ENCODE measurements at regions not wholly inside any gene's neighbourhood (a gene's known extent, or its start where the extent isn't known, plus 50 kb on each side); places are given as distances from the start of the nearest gene placed in this dataset.

DNA sequence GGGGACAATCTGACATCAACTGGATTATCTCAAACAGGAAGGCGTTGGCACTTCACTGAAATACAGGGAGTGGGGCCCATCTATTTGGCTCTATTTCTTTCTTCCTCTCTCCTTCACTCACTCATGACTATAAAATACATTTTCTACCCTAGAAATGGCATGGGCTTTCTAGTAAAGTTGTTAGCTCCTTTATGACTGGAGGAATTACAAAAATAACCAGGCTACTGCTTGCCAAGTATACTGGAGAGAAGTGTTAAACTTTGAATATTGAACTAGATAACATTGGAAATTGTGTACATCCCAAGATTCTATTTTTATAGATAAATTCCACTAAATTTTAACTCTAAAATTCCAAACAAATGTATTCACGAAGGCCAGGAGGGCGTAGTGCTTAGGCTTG lies 255.7 kb upstream of the SORCS1 start:
- Histone ChIP-seq H3K27me3 (ENCODE audit: control insufficient read depth in 5 of 5, insufficient read depth in 4 of 5, low read length in 5 of 5) (no peaks in the 10 kb centered on the region), H3K27ac (ENCODE audit: low read depth, low read length) (no peak overlapping the region), H3K9ac (ENCODE audit: low read length in 5 of 5) (no peak overlapping the region), H3K36me3 (ENCODE audit: control insufficient read depth in 5 of 5, insufficient read depth in 5 of 5, low read length in 5 of 5) (no peaks in the 10 kb centered on the region), H3K4me1 (ENCODE audit: control insufficient read depth in 5 of 5, insufficient read depth in 5 of 5, low read length in 5 of 5) (no peaks in the 10 kb centered on the region), H3K4me3 (ENCODE audit: low read depth in 1 of 5, low read length in 5 of 5) (no peak overlapping the region), H3K9me3 (ENCODE audit: control insufficient read depth in 5 of 5, low read length in 5 of 5) (no peaks in the 10 kb centered on the region)

GRCh38 chr10:107418085-107418806 lies 253.7 kb upstream of the SORCS1 start:
- Histone ChIP-seq H3K4me3 (ENCODE audit: low read depth in 1 of 5, low read length in 5 of 5) (no peak overlapping the region), H3K4me1 (ENCODE audit: control insufficient read depth in 5 of 5, insufficient read depth in 5 of 5, low read length in 5 of 5) (no peaks in the 10 kb centered on the region), H3K9me3 (ENCODE audit: control insufficient read depth in 5 of 5, low read length in 5 of 5) (no peaks in the 10 kb centered on the region), H3K9ac (ENCODE audit: low read length in 5 of 5) (no peak overlapping the region), H3K27ac (ENCODE audit: low read depth, low read length) (no peak overlapping the region), H3K36me3 (ENCODE audit: control insufficient read depth in 5 of 5, insufficient read depth in 5 of 5, low read length in 5 of 5) (no peaks in the 10 kb centered on the region), H3K27me3 (ENCODE audit: control insufficient read depth in 5 of 5, insufficient read depth in 4 of 5, low read length in 5 of 5) (no peaks in the 10 kb centered on the region)

- no peak overlapping the region for H3K9ac ChIP-seq (ENCODE audit: low read length in 5 of 5)
- H3K36me3 ChIP-seq (ENCODE audit: control insufficient read depth in 5 of 5, insufficient read depth in 5 of 5, low read length in 5 of 5), result no peaks in the 10 kb centered on the region
- H3K9me3 ChIP-seq (ENCODE audit: control insufficient read depth in 5 of 5, low read length in 5 of 5), result no peaks in the 10 kb centered on the region
- no peaks in the 10 kb centered on the region for H3K27me3 ChIP-seq (ENCODE audit: control insufficient read depth in 5 of 5, insufficient read depth in 4 of 5, low read length in 5 of 5)
- no peaks in the 10 kb centered on the region for H3K4me1 ChIP-seq (ENCODE audit: control insufficient read depth in 5 of 5, insufficient read depth in 5 of 5, low read length in 5 of 5)
- no peak overlapping the region for H3K4me3 ChIP-seq (ENCODE audit: low read depth in 1 of 5, low read length in 5 of 5)
- H3K27ac ChIP-seq (ENCODE audit: low read depth, low read length), result no peak overlapping the region
These were observed 252.9 kb upstream of the SORCS1 start for GRCh38 chr10:107417446-107417845.

GRCh38 chr10:107415446-107415845 lies 250.9 kb upstream of the SORCS1 start:
- Histone ChIP-seq H3K4me1 (ENCODE audit: control insufficient read depth in 5 of 5, insufficient read depth in 5 of 5, low read length in 5 of 5) (no peaks in the 10 kb centered on the region), H3K9ac (ENCODE audit: low read length in 5 of 5) (no peak overlapping the region), H3K4me3 (ENCODE audit: low read depth in 1 of 5, low read length in 5 of 5) (no peak overlapping the region), H3K36me3 (ENCODE audit: control insufficient read depth in 5 of 5, insufficient read depth in 5 of 5, low read length in 5 of 5) (no peaks in the 10 kb centered on the region), H3K27ac (ENCODE audit: low read depth, low read length) (no peak overlapping the region), H3K27me3 (ENCODE audit: control insufficient read depth in 5 of 5, insufficient read depth in 4 of 5, low read length in 5 of 5) (no peaks in the 10 kb centered on the region), H3K9me3 (ENCODE audit: control insufficient read depth in 5 of 5, low read length in 5 of 5) (no peaks in the 10 kb centered on the region)

DNA sequence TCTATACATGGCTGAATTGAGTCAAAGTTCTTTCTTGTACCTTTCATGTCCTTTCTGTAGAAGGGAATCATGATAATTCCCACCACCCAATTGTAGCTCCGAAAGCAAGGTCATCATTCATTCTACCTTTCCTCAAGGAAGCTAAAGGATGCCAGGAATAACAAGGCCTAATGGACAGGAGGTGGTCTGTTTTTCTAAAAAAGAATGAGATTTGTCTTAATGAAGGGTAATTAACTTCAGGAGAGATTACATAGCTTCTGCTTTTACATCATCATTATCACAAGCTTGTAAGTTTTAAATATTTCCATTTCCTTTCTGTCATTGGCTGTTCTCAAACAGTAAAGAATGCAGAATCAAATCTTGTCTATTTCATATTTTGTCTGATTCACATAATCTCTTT lies 249.5 kb upstream of the SORCS1 start:
- Histone ChIP-seq H3K4me1 (ENCODE audit: control insufficient read depth in 5 of 5, insufficient read depth in 5 of 5, low read length in 5 of 5) (no peaks in the 10 kb centered on the region), H3K27ac (ENCODE audit: low read depth, low read length) (no peak overlapping the region), H3K9me3 (ENCODE audit: control insufficient read depth in 5 of 5, low read length in 5 of 5) (no peaks in the 10 kb centered on the region), H3K36me3 (ENCODE audit: control insufficient read depth in 5 of 5, insufficient read depth in 5 of 5, low read length in 5 of 5) (no peaks in the 10 kb centered on the region), H3K27me3 (ENCODE audit: control insufficient read depth in 5 of 5, insufficient read depth in 4 of 5, low read length in 5 of 5) (no peaks in the 10 kb centered on the region), H3K9ac (ENCODE audit: low read length in 5 of 5) (no peak overlapping the region), H3K4me3 (ENCODE audit: low read depth in 1 of 5, low read length in 5 of 5) (no peak overlapping the region)

DNA sequence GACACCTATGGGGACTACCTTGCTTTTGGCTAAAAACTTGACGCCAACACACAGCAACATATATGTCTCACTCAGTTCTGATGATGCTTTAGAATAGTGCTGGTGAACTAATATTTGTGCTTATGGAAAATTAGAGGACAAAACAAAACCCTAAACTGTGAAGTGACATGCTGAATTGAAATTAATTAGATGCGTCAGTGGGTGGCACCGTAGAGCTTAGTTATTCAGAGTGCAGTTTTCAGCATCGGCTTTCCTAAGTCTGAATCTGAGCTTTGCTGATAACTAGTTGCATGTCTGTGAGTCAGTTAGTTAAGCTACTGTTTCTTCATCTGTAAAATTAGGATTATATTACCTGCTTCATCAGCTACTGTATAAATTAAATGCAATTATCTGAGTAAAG lies 245.0 kb upstream of the SORCS1 start:
- Histone ChIP-seq H3K4me3 (ENCODE audit: low read depth in 1 of 5, low read length in 5 of 5) (no peak overlapping the region), H3K36me3 (ENCODE audit: control insufficient read depth in 5 of 5, insufficient read depth in 5 of 5, low read length in 5 of 5) (no peaks in the 10 kb centered on the region), H3K4me1 (ENCODE audit: control insufficient read depth in 5 of 5, insufficient read depth in 5 of 5, low read length in 5 of 5) (no peaks in the 10 kb centered on the region), H3K27me3 (ENCODE audit: control insufficient read depth in 5 of 5, insufficient read depth in 4 of 5, low read length in 5 of 5) (no peaks in the 10 kb centered on the region), H3K27ac (ENCODE audit: low read depth, low read length) (no peak overlapping the region), H3K9ac (ENCODE audit: low read length in 5 of 5) (no peak overlapping the region), H3K9me3 (ENCODE audit: control insufficient read depth in 5 of 5, low read length in 5 of 5) (no peaks in the 10 kb centered on the region)

GRCh38 chr10:107398115-107398514 lies 233.6 kb upstream of the SORCS1 start:
- no peak overlapping the region for H3K4me3 ChIP-seq (ENCODE audit: low read depth in 1 of 5, low read length in 5 of 5)
- peaks cover 0 to 4% (median 0%) of the 10 kb centered on the region in 5 donors for H3K27me3 ChIP-seq (ENCODE audit: control insufficient read depth in 5 of 5, insufficient read depth in 4 of 5, low read length in 5 of 5)
- H3K9me3 ChIP-seq (ENCODE audit: control insufficient read depth in 5 of 5, low read length in 5 of 5), result no peaks in the 10 kb centered on the region
- no peaks in the 10 kb centered on the region for H3K4me1 ChIP-seq (ENCODE audit: control insufficient read depth in 5 of 5, insufficient read depth in 5 of 5, low read length in 5 of 5)
- no peak overlapping the region for H3K9ac ChIP-seq (ENCODE audit: low read length in 5 of 5)
- H3K36me3 ChIP-seq (ENCODE audit: control insufficient read depth in 5 of 5, insufficient read depth in 5 of 5, low read length in 5 of 5), result no peaks in the 10 kb centered on the region
- H3K27ac ChIP-seq (ENCODE audit: low read depth, low read length), result no peak overlapping the region

DNA sequence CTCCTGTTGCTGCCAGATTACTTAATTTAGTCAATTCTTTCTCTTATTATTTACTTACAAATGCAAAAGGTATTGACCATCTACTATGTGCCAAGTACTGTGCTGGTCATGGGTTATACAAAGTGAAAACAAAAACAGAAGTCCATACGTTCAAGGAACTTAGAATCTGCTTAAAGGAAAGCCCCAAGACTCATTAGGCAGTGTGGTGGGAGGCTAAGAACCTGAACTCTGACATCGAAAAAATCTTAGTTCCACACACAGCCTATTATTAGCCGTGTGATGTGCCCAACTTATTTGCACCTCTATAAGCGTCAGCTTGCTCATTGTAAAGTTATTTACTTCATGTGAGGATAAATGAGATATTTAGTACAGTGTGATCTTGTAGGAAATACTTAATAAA lies 227.4 kb upstream of the SORCS1 start:
- no peaks in the 10 kb centered on the region for H3K4me1 ChIP-seq (ENCODE audit: control insufficient read depth in 5 of 5, insufficient read depth in 5 of 5, low read length in 5 of 5)
- H3K36me3 ChIP-seq (ENCODE audit: control insufficient read depth in 5 of 5, insufficient read depth in 5 of 5, low read length in 5 of 5), result no peaks in the 10 kb centered on the region
- H3K9ac ChIP-seq (ENCODE audit: low read length in 5 of 5), result no peak overlapping the region

DNA sequence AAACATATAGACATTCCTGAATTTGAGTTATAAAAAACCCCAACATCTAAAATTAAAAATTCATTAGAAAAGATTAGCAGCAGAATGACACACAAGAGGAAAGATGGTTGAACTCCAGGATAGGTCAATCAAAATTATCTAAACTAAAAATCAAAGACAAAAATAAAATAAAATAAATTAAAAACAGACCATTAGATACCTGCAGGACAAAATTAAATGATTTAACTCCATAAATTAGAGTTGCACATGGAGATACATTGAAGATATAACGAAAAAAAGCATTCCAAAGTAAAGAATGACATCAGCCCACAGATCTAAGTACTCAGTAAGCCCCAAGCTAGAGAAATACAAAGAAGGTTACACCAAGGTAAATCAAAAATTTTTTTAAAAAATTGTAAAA lies 226.1 kb upstream of the SORCS1 start:
- Histone ChIP-seq H3K4me1 (ENCODE audit: control insufficient read depth in 5 of 5, insufficient read depth in 5 of 5, low read length in 5 of 5) (no peaks in the 10 kb centered on the region), H3K27ac (ENCODE audit: low read depth, low read length) (no peak overlapping the region), H3K36me3 (ENCODE audit: control insufficient read depth in 5 of 5, insufficient read depth in 5 of 5, low read length in 5 of 5) (no peaks in the 10 kb centered on the region), H3K9me3 (ENCODE audit: control insufficient read depth in 5 of 5, low read length in 5 of 5) (no peaks in the 10 kb centered on the region), H3K27me3 (ENCODE audit: control insufficient read depth in 5 of 5, insufficient read depth in 4 of 5, low read length in 5 of 5) (peaks cover 0 to 2% (median 0%) of the 10 kb centered on the region in 5 donors), H3K9ac (ENCODE audit: low read length in 5 of 5) (no peak overlapping the region), H3K4me3 (ENCODE audit: low read depth in 1 of 5, low read length in 5 of 5) (no peak overlapping the region)

More for the DNA sequence above, 227.4 kb upstream of the SORCS1 start:
- H3K9me3 ChIP-seq (ENCODE audit: control insufficient read depth in 5 of 5, low read length in 5 of 5), result no peaks in the 10 kb centered on the region
- H3K27me3 ChIP-seq (ENCODE audit: control insufficient read depth in 5 of 5, insufficient read depth in 4 of 5, low read length in 5 of 5), result peaks cover 0 to 2% (median 0%) of the 10 kb centered on the region in 5 donors
- H3K4me3 ChIP-seq (ENCODE audit: low read depth in 1 of 5, low read length in 5 of 5), result no peak overlapping the region
- no peak overlapping the region for H3K27ac ChIP-seq (ENCODE audit: low read depth, low read length)

DNA sequence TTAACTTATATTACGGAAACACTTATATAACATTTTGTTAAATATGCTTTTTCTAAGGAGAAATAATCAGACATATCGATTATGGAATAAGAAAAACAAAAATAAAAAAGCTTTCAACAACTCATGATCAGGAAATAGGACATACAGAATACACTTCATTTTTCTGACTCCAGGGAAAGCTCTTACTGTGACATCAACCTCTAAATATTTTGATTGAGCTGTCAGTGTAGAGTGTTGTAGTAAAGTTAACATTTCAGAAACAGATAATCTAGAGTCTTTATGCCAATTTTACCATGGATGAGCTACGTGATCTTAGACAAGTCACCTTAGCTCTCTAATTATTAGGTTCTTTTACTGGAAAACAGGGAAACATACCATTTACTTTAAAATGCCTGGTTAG lies 218.9 kb upstream of the SORCS1 start:
- H3K4me1 ChIP-seq (ENCODE audit: control insufficient read depth in 5 of 5, insufficient read depth in 5 of 5, low read length in 5 of 5), result no peaks in the 10 kb centered on the region
- H3K27ac ChIP-seq (ENCODE audit: low read depth, low read length), result no peak overlapping the region
- no peak overlapping the region for H3K4me3 ChIP-seq (ENCODE audit: low read depth in 1 of 5, low read length in 5 of 5)
- peaks cover 0 to 2% (median 0%) of the 10 kb centered on the region in 5 donors for H3K27me3 ChIP-seq (ENCODE audit: control insufficient read depth in 5 of 5, insufficient read depth in 4 of 5, low read length in 5 of 5)
- no peak overlapping the region for H3K9ac ChIP-seq (ENCODE audit: low read length in 5 of 5)
- H3K9me3 ChIP-seq (ENCODE audit: control insufficient read depth in 5 of 5, low read length in 5 of 5), result no peaks in the 10 kb centered on the region
- H3K36me3 ChIP-seq (ENCODE audit: control insufficient read depth in 5 of 5, insufficient read depth in 5 of 5, low read length in 5 of 5), result no peaks in the 10 kb centered on the region
